ENCODE measurements at regions not wholly inside any gene's neighbourhood (a gene's known extent, or its start where the extent isn't known, plus 50 kb on each side); places are given as distances from the start of the nearest gene placed in this dataset.
"Not testable (repeated sequence)": the region's sequence is repeated elsewhere in the genome, so short reads cannot be mapped to it uniquely, and the experiment has no call there.

GRCh38 chr21:9657779-9658178 lies 863.6 kb upstream of the TPTE start:
- DNase-seq; H3K4me3 ChIP-seq (ENCODE audit: insufficient read depth, low read depth, low read length); H3K36me3 ChIP-seq (replicated peaks; ENCODE audit: control insufficient read depth, insufficient read depth, low read length); H3K27me3 ChIP-seq (ENCODE audit: control insufficient read depth, insufficient read depth, low read length): not testable (repeated sequence)

- not testable (repeated sequence) for H3K36me3 ChIP-seq (replicated peaks; ENCODE audit: control insufficient read depth, insufficient read depth, low read length); DNase-seq; H3K4me3 ChIP-seq (ENCODE audit: insufficient read depth, low read depth, low read length); H3K27me3 ChIP-seq (ENCODE audit: control insufficient read depth, insufficient read depth, low read length)
Observed at GRCh38 chr21:9659877-9660276, 861.5 kb upstream of the TPTE start.

- H3K27me3 ChIP-seq (ENCODE audit: control insufficient read depth, insufficient read depth, low read length); DNase-seq; H3K4me3 ChIP-seq (ENCODE audit: insufficient read depth, low read depth, low read length); H3K36me3 ChIP-seq (replicated peaks; ENCODE audit: control insufficient read depth, insufficient read depth, low read length): not testable (repeated sequence)
Observed at GRCh38 chr21:9663914-9664729, 857.3 kb upstream of the TPTE start.

- H3K4me3 ChIP-seq (ENCODE audit: insufficient read depth, low read depth, low read length); H3K36me3 ChIP-seq (replicated peaks; ENCODE audit: control insufficient read depth, insufficient read depth, low read length); DNase-seq; H3K27me3 ChIP-seq (ENCODE audit: control insufficient read depth, insufficient read depth, low read length): not testable (repeated sequence)
Observed at GRCh38 chr21:9675811-9676210, 845.6 kb upstream of the TPTE start.

GRCh38 chr21:9679029-9679428 lies 842.4 kb upstream of the TPTE start:
- H3K27me3 ChIP-seq (ENCODE audit: control insufficient read depth, insufficient read depth, low read length); DNase-seq; H3K36me3 ChIP-seq (replicated peaks; ENCODE audit: control insufficient read depth, insufficient read depth, low read length); H3K4me3 ChIP-seq (ENCODE audit: insufficient read depth, low read depth, low read length): not testable (repeated sequence)

- not testable (repeated sequence) for H3K27me3 ChIP-seq (ENCODE audit: control insufficient read depth, insufficient read depth, low read length)
Observed at GRCh38 chr21:9688945-9689344, 832.4 kb upstream of the TPTE start.

GRCh38 chr21:9690981-9691380 lies 830.4 kb upstream of the TPTE start:
- not testable (repeated sequence) for H3K36me3 ChIP-seq (replicated peaks; ENCODE audit: control insufficient read depth, insufficient read depth, low read length); H3K4me3 ChIP-seq (ENCODE audit: insufficient read depth, low read depth, low read length); H3K27me3 ChIP-seq (ENCODE audit: control insufficient read depth, insufficient read depth, low read length); DNase-seq

More at GRCh38 chr21:9688945-9689344, 832.4 kb upstream of the TPTE start:
- H3K36me3 ChIP-seq (replicated peaks; ENCODE audit: control insufficient read depth, insufficient read depth, low read length); H3K4me3 ChIP-seq (ENCODE audit: insufficient read depth, low read depth, low read length); DNase-seq: not testable (repeated sequence)

GRCh38 chr21:9695759-9696158 lies 825.6 kb upstream of the TPTE start:
- H3K36me3 ChIP-seq (replicated peaks; ENCODE audit: control insufficient read depth, insufficient read depth, low read length); H3K27me3 ChIP-seq (ENCODE audit: control insufficient read depth, insufficient read depth, low read length); H3K4me3 ChIP-seq (ENCODE audit: insufficient read depth, low read depth, low read length); DNase-seq: not testable (repeated sequence)

- H3K27me3 ChIP-seq (ENCODE audit: control insufficient read depth, insufficient read depth, low read length); DNase-seq; H3K36me3 ChIP-seq (replicated peaks; ENCODE audit: control insufficient read depth, insufficient read depth, low read length); H3K4me3 ChIP-seq (ENCODE audit: insufficient read depth, low read depth, low read length): not testable (repeated sequence)
Observed at GRCh38 chr21:9697751-9698150, 823.6 kb upstream of the TPTE start.

- not testable (repeated sequence) for DNase-seq; H3K27me3 ChIP-seq (ENCODE audit: control insufficient read depth, insufficient read depth, low read length); H3K36me3 ChIP-seq (replicated peaks; ENCODE audit: control insufficient read depth, insufficient read depth, low read length); H3K4me3 ChIP-seq (ENCODE audit: insufficient read depth, low read depth, low read length)
Observed at GRCh38 chr21:9705016-9705415, 816.4 kb upstream of the TPTE start.

GRCh38 chr21:9705455-9705854 lies 815.9 kb upstream of the TPTE start:
- H3K4me3 ChIP-seq (ENCODE audit: insufficient read depth, low read depth, low read length); DNase-seq; H3K36me3 ChIP-seq (replicated peaks; ENCODE audit: control insufficient read depth, insufficient read depth, low read length); H3K27me3 ChIP-seq (ENCODE audit: control insufficient read depth, insufficient read depth, low read length): not testable (repeated sequence)

- not testable (repeated sequence) for DNase-seq
Observed at GRCh38 chr21:9724542-9724941, 796.8 kb upstream of the TPTE start.

GRCh38 chr21:9727187-9727586 lies 794.2 kb upstream of the TPTE start:
- H3K36me3 ChIP-seq (replicated peaks; ENCODE audit: control insufficient read depth, insufficient read depth, low read length); H3K27me3 ChIP-seq (ENCODE audit: control insufficient read depth, insufficient read depth, low read length); DNase-seq; H3K4me3 ChIP-seq (ENCODE audit: insufficient read depth, low read depth, low read length): not testable (repeated sequence)

More at GRCh38 chr21:9724542-9724941, 796.8 kb upstream of the TPTE start:
- H3K4me3 ChIP-seq (ENCODE audit: insufficient read depth, low read depth, low read length); H3K27me3 ChIP-seq (ENCODE audit: control insufficient read depth, insufficient read depth, low read length); H3K36me3 ChIP-seq (replicated peaks; ENCODE audit: control insufficient read depth, insufficient read depth, low read length): not testable (repeated sequence)

- H3K36me3 ChIP-seq (replicated peaks; ENCODE audit: control insufficient read depth, insufficient read depth, low read length); H3K4me3 ChIP-seq (ENCODE audit: insufficient read depth, low read depth, low read length); H3K27me3 ChIP-seq (ENCODE audit: control insufficient read depth, insufficient read depth, low read length); DNase-seq: not testable (repeated sequence)
Observed at GRCh38 chr21:9728219-9728992, 793.0 kb upstream of the TPTE start.

GRCh38 chr21:9730866-9731265 lies 790.5 kb upstream of the TPTE start:
- DNase-seq: no peak
- no peaks in the 10 kb centered on the region for H3K27me3 ChIP-seq (ENCODE audit: control insufficient read depth, insufficient read depth, low read length)
- H3K4me3 ChIP-seq (ENCODE audit: insufficient read depth, low read depth, low read length): no peak overlapping the region
- no peaks in the 10 kb centered on the region for H3K36me3 ChIP-seq (replicated peaks; ENCODE audit: control insufficient read depth, insufficient read depth, low read length)
